H1 (cell line): ENCODE measurements at regions not wholly inside any gene's neighbourhood (a gene's known extent, or its start where the extent isn't known, plus 50 kb on each side); places are given as distances from the start of the nearest gene placed in this dataset.

Source experiments
- CTCF ChIA-PET: fragments of 300-600 bp; sonication (Branson Sonifier 250); formaldehyde crosslinking; loops from one replicate; lab custom pipeline; 2021; ENCODE audit not compliant: partially characterized antibody; lab: Charles Lee
- POLR2A ChIA-PET: fragments of 300-600 bp; sonication (Branson Sonifier 250); formaldehyde crosslinking; loops from one replicate; lab custom pipeline; 2021; ENCODE audit warnings: inconsistent platforms; ENCODE audit not compliant: partially characterized antibody; lab: Charles Lee
- DNase-seq, 2 experiments: peaks; one replicate each; pipeline versions ENCODE4 v3.0.0 to v3.0.0-alpha.2; 2010 to 2022; ENCODE audit warnings: low spot score in 2 of 2, low read depth in 1 of 2, mixed read lengths in 1 of 2
- FAIRE-seq: peaks from 2 replicates; lab custom pipeline; 2011; peaks lifted over from hg19 to GRCh38; lab: Jason Lieb, UNC
- H2AFZ ChIP-seq: 2 replicates; pipeline ENCODE4 v1.8.1; 2012; ENCODE audit warnings: low read length, inconsistent platforms
- H2AK5ac ChIP-seq: 2 replicates; pipeline ENCODE4 v1.6.1; 2013; ENCODE audit warnings: low read depth, low read length
- H2BK120ac ChIP-seq: replicated peaks from 2 replicates; pipeline ENCODE3; 2013; ENCODE audit warnings: low read depth, low read length, inconsistent platforms
- H2BK12ac ChIP-seq: 2 replicates; pipeline ENCODE4 v1.6.1; 2013; ENCODE audit warnings: low read depth, low read length
- H2BK15ac ChIP-seq: 2 replicates; pipeline ENCODE4 v1.6.1; 2013; ENCODE audit warnings: low read length
- H2BK20ac ChIP-seq: 2 replicates; pipeline ENCODE4 v1.6.1; 2013; ENCODE audit warnings: low read length
- H2BK5ac ChIP-seq: 2 replicates; pipeline ENCODE4 v1.6.1; 2013; ENCODE audit warnings: low read depth, low read length
- H3K14ac ChIP-seq: 2 replicates; pipeline ENCODE4 v1.6.1; 2013; ENCODE audit warnings: inconsistent platforms; ENCODE audit not compliant: insufficient read length
- H3K18ac ChIP-seq: 2 replicates; pipeline ENCODE4 v1.6.1; 2013; ENCODE audit warnings: low read length; ENCODE audit errors: extremely low read depth
- H3K23ac ChIP-seq: 2 replicates; pipeline ENCODE4 v1.6.1; 2013; ENCODE audit warnings: inconsistent platforms; ENCODE audit not compliant: insufficient read length
- H3K23me2 ChIP-seq: 2 replicates; pipeline ENCODE4 v1.6.1; 2013; ENCODE audit warnings: low read depth, low read length
- H3K27ac ChIP-seq: 2 replicates; pipeline ENCODE4 v1.6.1; 2011; ENCODE audit warnings: low read depth, low read length, inconsistent platforms
- H3K27me3 ChIP-seq, 4 experiments: replicated peaks in 1 of 4; 1 replicate in 1 of 4; 2 replicates in 3 of 4; pipeline versions ENCODE4 v1.6.1 to v1.8.1; 2011 to 2013; ENCODE audit warnings: low read length in 3 of 4, mild to moderate bottlenecking in 3 of 4, inconsistent platforms in 2 of 4, mixed read lengths in 2 of 4, moderate library complexity in 1 of 4; ENCODE audit not compliant: control insufficient read depth in 3 of 4, insufficient read depth in 3 of 4; ENCODE audit errors: extremely low read depth in 1 of 4
- H3K36me3 ChIP-seq, 4 experiments: 2 replicates each; pipeline versions ENCODE4 v1.6.1 to v1.8.1; 2011 to 2013; ENCODE audit warnings: mild to moderate bottlenecking in 4 of 4, low read length in 3 of 4, moderate library complexity in 2 of 4, control low read depth in 1 of 4, inconsistent platforms in 1 of 4; ENCODE audit not compliant: insufficient read depth in 4 of 4, control insufficient read depth in 2 of 4
- H3K4ac ChIP-seq: replicated peaks from 2 replicates; pipeline ENCODE3; 2013; ENCODE audit warnings: low read length, low read depth, mixed read lengths, inconsistent platforms; ENCODE audit not compliant: insufficient read length
- H3K4me1 ChIP-seq, 4 experiments: replicated peaks in 1 of 4; 1 replicate in 1 of 4; 2 replicates in 3 of 4; pipeline versions ENCODE4 v1.6.1 to v1.8.1; 2011 to 2013; ENCODE audit warnings: low read length in 3 of 4, inconsistent platforms in 2 of 4, mixed read lengths in 1 of 4; ENCODE audit not compliant: insufficient read depth in 4 of 4, control insufficient read depth in 3 of 4
- H3K4me2 ChIP-seq, 2 experiments: 2 replicates each; pipeline versions ENCODE4 v1.6.1 to v1.8.1; 2011 to 2013; ENCODE audit warnings: low read depth in 2 of 2, low read length in 2 of 2, control low read depth in 1 of 2, inconsistent platforms in 1 of 2, mild to moderate bottlenecking in 1 of 2; ENCODE audit not compliant: insufficient read depth in 1 of 2
- H3K4me3 ChIP-seq, 4 experiments: fragments of 200-600, 300-600 bp in 1 of 4; sonication (generic), shearing (Covaris generic), sonication (Bioruptor Twin) in 1 of 4; 2 replicates each; pipeline versions ENCODE4 v1.5.1 to v1.8.1; 2011 to 2016; ENCODE audit warnings: low read length in 4 of 4, low read depth in 3 of 4, control low read depth in 2 of 4, inconsistent platforms in 2 of 4, mild to moderate bottlenecking in 2 of 4, mixed read lengths in 1 of 4, moderate library complexity in 1 of 4; ENCODE audit not compliant: insufficient read depth in 2 of 4; ENCODE audit errors: extremely low read depth in 1 of 4
- H3K56ac ChIP-seq: replicated peaks from 2 replicates; pipeline ENCODE3; 2013; ENCODE audit warnings: low read depth, mild to moderate bottlenecking, mixed read lengths, low read length, inconsistent platforms; ENCODE audit not compliant: insufficient read length
- H3K79me1 ChIP-seq: 2 replicates; pipeline ENCODE4 v1.6.1; 2013; ENCODE audit warnings: low read depth, low read length, control low read depth
- H3K79me2 ChIP-seq, 2 experiments: 2 replicates each; pipeline versions ENCODE4 v1.6.1 to v1.8.1; 2012 to 2013; ENCODE audit warnings: low read length in 2 of 2, mild to moderate bottlenecking in 2 of 2, inconsistent platforms in 1 of 2; ENCODE audit not compliant: insufficient read depth in 2 of 2, control insufficient read depth in 1 of 2
- H3K9ac ChIP-seq, 4 experiments: replicated peaks in 1 of 4; 1 replicate in 1 of 4; 2 replicates in 3 of 4; pipeline versions ENCODE4 v1.6.1 to v1.8.1; 2011 to 2013; ENCODE audit warnings: low read depth in 3 of 4, low read length in 3 of 4, control low read depth in 2 of 4, mild to moderate bottlenecking in 2 of 4, moderate library complexity in 2 of 4, inconsistent platforms in 1 of 4; ENCODE audit errors: extremely low read depth in 1 of 4
- H3K9me3 ChIP-seq, 2 experiments: 2 replicates each; pipeline versions ENCODE4 v1.6.1 to v1.8.1; 2012 to 2013; ENCODE audit warnings: mild to moderate bottlenecking in 2 of 2, moderate library complexity in 2 of 2, control low read depth in 1 of 2, inconsistent platforms in 1 of 2, low read depth in 1 of 2, low read length in 1 of 2, mixed read lengths in 1 of 2; ENCODE audit not compliant: insufficient read depth in 2 of 2
- H4K20me1 ChIP-seq, 2 experiments: replicated peaks in 1 of 2; 2 replicates each; pipeline versions ENCODE3 to v1.8.1; 2011 to 2013; ENCODE audit warnings: inconsistent platforms in 2 of 2, low read length in 2 of 2, mild to moderate bottlenecking in 1 of 2; ENCODE audit not compliant: insufficient read depth in 2 of 2, control insufficient read depth in 1 of 2
- H4K5ac ChIP-seq: 2 replicates; pipeline ENCODE4 v1.6.1; 2013; ENCODE audit warnings: low read length, low read depth, mixed read lengths, inconsistent platforms; ENCODE audit not compliant: insufficient read length
- H4K8ac ChIP-seq: 2 replicates; pipeline ENCODE4 v1.8.0; 2013; ENCODE audit warnings: mild to moderate bottlenecking, moderate library complexity, low read length, inconsistent platforms; ENCODE audit not compliant: insufficient read depth; ENCODE audit errors: extremely low read depth
- H4K91ac ChIP-seq: replicated peaks from 2 replicates; pipeline ENCODE3; 2013; ENCODE audit warnings: low read length, mixed read lengths, inconsistent platforms; ENCODE audit not compliant: insufficient read length
- BCL11A ChIP-seq, 2 experiments: IDR thresholded peaks; one replicate each; pipeline ENCODE4 v1.6.1; 2011; ENCODE audit warnings: low read depth in 2 of 2, low read length in 2 of 2, mild to moderate bottlenecking in 2 of 2
- CEBPB ChIP-seq: IDR thresholded peaks from 2 replicates; pipeline ENCODE4 v1.6.1; 2012; ENCODE audit warnings: low read depth, low read length
- MAFK ChIP-seq: IDR thresholded peaks from 2 replicates; pipeline ENCODE4 v1.6.1; 2012; ENCODE audit warnings: low read depth, mild to moderate bottlenecking, improper control_type of control experiment, low read length
- POLR2A ChIP-seq, 2 experiments: IDR thresholded peaks; 1 replicate in 1 of 2; 2 replicates in 1 of 2; pipeline ENCODE4 v1.6.1; 2011; ENCODE audit warnings: low read depth in 2 of 2, low read length in 2 of 2, mild to moderate bottlenecking in 2 of 2; ENCODE audit errors: control extremely low read depth in 1 of 2
- RNF2 ChIP-seq: fragments of 200-900, 300-1000 bp; sonication (generic); IDR thresholded peaks from 2 replicates; pipeline ENCODE4 v1.7.1; 2016; ENCODE audit warnings: borderline replicate concordance, low read depth, mild to moderate bottlenecking, antibody characterized with exemption, low read length; ENCODE audit not compliant: poor library complexity, severe bottlenecking; ENCODE audit errors: missing control alignments
- RXRA ChIP-seq: IDR thresholded peaks from 2 replicates; pipeline ENCODE4 v1.6.1; 2011; ENCODE audit warnings: low read depth, mild to moderate bottlenecking, low read length, moderate library complexity; ENCODE audit not compliant: insufficient read depth
- TBP ChIP-seq: IDR thresholded peaks from 2 replicates; pipeline ENCODE4 v1.6.1; 2011; ENCODE audit warnings: low read depth, low read length, improper control_type of control experiment
- WGBS, 2 experiments: shearing (Covaris generic) in 1 of 2; methylation state at CpG; one replicate each; pipeline versions ENCODE4 v1.1.6 to v1.1.7; 2013 to 2015; ENCODE audit warnings: low lambda C conversion rate in 2 of 2, mixed read lengths in 2 of 2, inconsistent platforms in 1 of 2, low coverage in 1 of 2, missing lambda C conversion rate in 1 of 2; ENCODE audit not compliant: insufficient replicate concordance in 2 of 2, insufficient coverage in 1 of 2, insufficient read length in 1 of 2; ENCODE audit errors: extremely low coverage in 1 of 2, missing lambda C conversion rate in 1 of 2; 5-methylcytosine and 5-hydroxymethylcytosine counted together

- Histone ChIP-seq H3K23ac (no peak overlapping the region), H2BK5ac (no peak overlapping the region), H2AFZ (no peak overlapping the region), H3K4me2 (no peak overlapping the region), H3K18ac (no peak overlapping the region), H3K4ac (no peak overlapping the region), H3K79me2 (no peaks in the 10 kb centered on the region), H3K23me2 (no peaks in the 10 kb centered on the region), H3K4me1 (no peaks in the 10 kb centered on the region), H4K91ac (no peak overlapping the region), H4K20me1 (no peaks in the 10 kb centered on the region), H3K79me1 (no peaks in the 10 kb centered on the region), H3K4me3 (no peak overlapping the region), H3K14ac (no peak overlapping the region), H2BK120ac (no peak overlapping the region), H3K27me3 (no peaks in the 10 kb centered on the region), H2AK5ac (no peak overlapping the region), H3K9me3 (no peaks in the 10 kb centered on the region), H3K56ac (no peak overlapping the region), H3K9ac (no peak overlapping the region), H2BK15ac (no peak overlapping the region), H2BK12ac (no peak overlapping the region), H2BK20ac (no peak overlapping the region), H3K27ac (no peak overlapping the region), H3K36me3 (no peaks in the 10 kb centered on the region), H4K5ac (no peak overlapping the region), H4K8ac (no peak overlapping the region)
- DNase-seq (no peak), FAIRE-seq (no peak)
- 92% methylated on average over 4 of the region's 4 CpGs; no CpG with 5 or more reads in 1 of the 2 experiments for WGBS, 2 experiments
- POLR2A ChIA-PET = no interaction called here
- TF ChIP-seq RNF2 (no peak), MAFK (no peak), BCL11A (IDR thresholded peaks at IDR 0.05; ENCODE audit: low read depth in 2 of 2, low read length in 2 of 2) (no peak), RXRA (no peak), CEBPB (no peak), TBP (no peak), POLR2A (IDR thresholded peaks at IDR 0.05; ENCODE audit: control extremely low read depth in 1 of 2, low read depth in 2 of 2, low read length in 2 of 2) (no peak)
- CTCF ChIA-PET = no interaction called here
Measured at GRCh38 chr14:26828741-26829140, 230.9 kb upstream of the NOVA1 start.
